Esophagus squamous epithelium (tissue), 4 donors: ENCODE measurements at regions not wholly inside any gene's neighbourhood (a gene's known extent, or its start where the extent isn't known, plus 50 kb on each side); places are given as distances from the start of the nearest gene placed in this dataset.

ENCODE experiments used
- CTCF ChIP-seq, 6 experiments: fragments of 450-650 bp in 4 of 6; fragments of 200-600 bp in 2 of 6; sonication (generic) in 2 of 6; IDR thresholded peaks; one replicate each; pipeline ENCODE4 v1.5.1; 2016 to 2019; ENCODE audit warnings: antibody characterized with exemption in 6 of 6, mild to moderate bottlenecking in 4 of 6, moderate library complexity in 4 of 6
- POLR2A ChIP-seq, 4 donors: fragments of 450-650 bp; IDR thresholded peaks; one replicate each; pipeline ENCODE4 v1.6.1; 2017; ENCODE audit warnings: antibody characterized with exemption in 4 of 4, mild to moderate bottlenecking in 4 of 4, moderate library complexity in 3 of 4

- TF ChIP-seq CTCF (IDR thresholded peaks at IDR 0.05) (no peak), POLR2A (IDR thresholded peaks at IDR 0.05) (no peak)
Measured at GRCh38 chr5:167071981-167072610, 1219.3 kb upstream of the WWC1 start.
